Activated CD4-positive, alpha-beta T cell treated with anti-CD3 and anti-CD28 coated beads, Interleukin-2, amount 50 U/mL, for 48 hours (primary cell): ENCODE measurements at regions not wholly inside any gene's neighbourhood (a gene's known extent, or its start where the extent isn't known, plus 50 kb on each side); places are given as distances from the start of the nearest gene placed in this dataset.

ENCODE experiments used
- DNase-seq, 2 experiments: peaks; one replicate each; pipeline ENCODE4 v3.0.0-alpha.2; 2020

- DNase-seq, result no peak
Measured at GRCh38 chr6:155706806-155707205, 251.2 kb upstream of the NOX3 start.

- no peak for DNase-seq
Measured at GRCh38 chr6:155706341-155706740, 250.7 kb upstream of the NOX3 start.

GRCh38 chr6:155701342-155701741, 245.7 kb upstream of the NOX3 start:
- DNase-seq, result no peak

GRCh38 chr6:155695495-155695894, 239.9 kb upstream of the NOX3 start:
- DNase-seq, result no peak

GRCh38 chr6:155694419-155694790, 238.8 kb upstream of the NOX3 start:
- no peak for DNase-seq

GRCh38 chr6:155693573-155694418, 238.2 kb upstream of the NOX3 start:
- no peak for DNase-seq

GRCh38 chr6:155690820-155691219, 235.2 kb upstream of the NOX3 start:
- no peak for DNase-seq

GRCh38 chr6:155687645-155688044, 232.0 kb upstream of the NOX3 start:
- DNase-seq, result no peak

- no peak for DNase-seq
Measured at GRCh38 chr6:155684416-155685196, 229.0 kb upstream of the NOX3 start.

- no peak for DNase-seq
Measured at GRCh38 chr6:155678361-155678760, 222.7 kb upstream of the NOX3 start.

- no peak for DNase-seq
Measured at GRCh38 chr6:155676346-155676745, 220.7 kb upstream of the NOX3 start.

GRCh38 chr6:155670655-155671054, 215.0 kb upstream of the NOX3 start:
- DNase-seq, result no peak

GRCh38 chr6:155660251-155660977, 204.8 kb upstream of the NOX3 start:
- no peak for DNase-seq

GRCh38 chr6:155656024-155656423, 200.4 kb upstream of the NOX3 start:
- no peak for DNase-seq

- DNase-seq, result no peak
Measured at GRCh38 chr6:155654474-155654873, 198.8 kb upstream of the NOX3 start.

GRCh38 chr6:155648301-155648700, 192.7 kb upstream of the NOX3 start:
- no peak for DNase-seq

GRCh38 chr6:155647354-155647753, 191.7 kb upstream of the NOX3 start:
- no peak for DNase-seq

GRCh38 chr6:155646443-155646842, 190.8 kb upstream of the NOX3 start:
- no peak for DNase-seq

GRCh38 chr6:155645325-155645724, 189.7 kb upstream of the NOX3 start:
- no peak for DNase-seq

- no peak for DNase-seq
Measured at GRCh38 chr6:155641603-155642002, 186.0 kb upstream of the NOX3 start.

- DNase-seq, result no peak
Measured at GRCh38 chr6:155638200-155638599, 182.6 kb upstream of the NOX3 start.

- DNase-seq, result no peak
Measured at GRCh38 chr6:155635416-155635815, 179.8 kb upstream of the NOX3 start.

GRCh38 chr6:155630085-155630484, 174.4 kb upstream of the NOX3 start:
- DNase-seq, result no peak

- DNase-seq, result no peak
Measured at GRCh38 chr6:155629652-155630051, 174.0 kb upstream of the NOX3 start.
